NCI-H146 treated with DMSO at 0.1 percent for 48 hours (cell line): ENCODE measurements at regions not wholly inside any gene's neighbourhood (a gene's known extent, or its start where the extent isn't known, plus 50 kb on each side); places are given as distances from the start of the nearest gene placed in this dataset.
A peak's percentile ranks its signal among the peaks of the same experiment; 100 is the strongest.

ENCODE experiments used
- DNase-seq: peaks from one replicate; lab custom pipeline; 2025; ENCODE audit not compliant: unreplicated experiment; lab: John Stamatoyannopoulos, UW

GRCh38 chr20:50389808-50390684 is 120.1 kb upstream of the PTPN1 start:
- DNase-seq = no peak

DNA sequence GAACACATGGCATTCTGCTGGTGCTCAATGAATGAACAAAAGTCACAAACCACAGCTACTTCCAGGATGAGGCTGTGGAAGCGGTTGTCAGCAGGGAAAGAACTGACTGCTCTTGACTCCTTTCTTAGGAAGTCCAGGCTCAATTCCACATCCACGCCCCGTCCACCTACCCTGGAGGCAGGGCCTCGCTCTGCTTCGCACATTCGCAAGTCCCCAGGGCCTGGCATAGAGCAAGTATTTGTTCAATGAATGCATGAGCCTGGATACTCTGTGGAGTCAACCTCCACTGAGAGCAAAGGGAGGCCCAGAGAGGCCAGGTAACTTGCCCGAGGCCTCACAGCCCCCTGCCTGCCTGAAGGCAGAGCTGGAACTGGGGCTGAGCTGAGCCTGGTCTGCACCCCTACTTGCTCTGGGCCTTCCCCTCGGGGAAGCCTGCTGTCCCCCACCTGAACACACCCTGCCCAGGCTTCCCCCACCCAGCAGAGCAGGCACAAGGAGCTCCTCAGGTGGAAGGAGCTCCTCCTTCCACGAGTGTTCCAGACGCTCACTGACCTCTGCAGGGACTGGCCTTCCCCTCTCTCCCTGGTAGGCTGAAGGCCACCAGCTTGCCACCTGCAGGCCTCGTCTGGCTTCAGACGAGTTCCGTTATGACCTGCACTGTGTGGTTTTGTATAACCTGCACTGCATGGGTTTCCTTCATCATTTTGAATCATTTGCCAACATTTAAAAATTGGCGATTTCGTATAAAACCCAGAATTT is 119.3 kb upstream of the PTPN1 start:
- DNase-seq = no peak

- no peak for DNase-seq
Measured at GRCh38 chr20:50391444-50392137, 118.6 kb upstream of the PTPN1 start.

- DNase-seq = no peak
Measured at GRCh38 chr20:50392138-50392866, 117.9 kb upstream of the PTPN1 start.

DNA sequence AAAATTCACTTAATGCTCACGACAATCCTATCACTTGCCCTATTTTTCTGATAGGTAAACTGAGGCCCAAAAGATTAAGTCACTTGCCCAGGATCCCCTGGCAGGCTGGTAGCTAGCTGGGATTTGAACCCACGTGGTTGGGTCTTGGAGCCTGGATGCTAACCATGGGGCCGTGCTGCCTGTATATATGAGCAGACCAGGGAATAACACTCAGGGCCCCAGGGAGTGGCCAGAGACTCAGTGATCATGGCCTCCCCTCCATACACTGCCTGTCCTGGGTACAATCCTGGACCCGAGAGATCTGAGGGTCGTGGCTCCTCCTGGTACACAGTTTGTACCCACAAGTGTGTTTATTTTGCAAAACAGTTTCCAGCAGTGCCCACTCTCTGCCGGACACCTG is 116.9 kb upstream of the PTPN1 start:
- DNase-seq = no peak

DNA sequence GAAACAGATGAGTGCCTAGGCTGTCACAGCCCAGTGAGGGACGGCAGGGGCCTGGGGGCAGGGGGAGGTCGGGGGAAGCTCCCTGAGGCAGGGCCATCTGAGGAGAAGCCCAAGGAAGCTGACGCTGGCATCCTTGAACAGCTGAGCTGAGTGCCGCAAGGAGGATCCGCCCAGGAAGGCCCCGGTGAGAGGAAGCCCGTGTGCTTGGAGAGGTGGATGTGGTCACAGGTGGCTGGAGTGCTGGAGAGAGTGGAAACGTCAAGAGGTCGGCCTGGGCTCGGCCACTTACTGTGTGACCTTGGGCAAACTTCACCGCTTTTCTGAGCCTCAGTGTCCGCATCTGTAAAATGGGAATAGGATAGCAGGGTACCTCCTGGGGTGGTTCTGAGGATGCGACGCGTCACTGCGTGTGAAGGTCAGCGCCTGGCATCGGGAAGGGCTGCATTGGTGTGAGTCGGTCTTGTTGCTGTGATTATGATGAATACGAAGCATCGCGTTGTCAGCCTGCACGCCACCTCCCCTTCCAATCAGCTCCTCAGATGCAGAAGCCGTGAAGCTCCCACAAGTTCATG is 116.1 kb upstream of the PTPN1 start:
- no peak for DNase-seq

GRCh38 chr20:50394569-50394968 is 115.6 kb upstream of the PTPN1 start:
- no peak for DNase-seq

DNA sequence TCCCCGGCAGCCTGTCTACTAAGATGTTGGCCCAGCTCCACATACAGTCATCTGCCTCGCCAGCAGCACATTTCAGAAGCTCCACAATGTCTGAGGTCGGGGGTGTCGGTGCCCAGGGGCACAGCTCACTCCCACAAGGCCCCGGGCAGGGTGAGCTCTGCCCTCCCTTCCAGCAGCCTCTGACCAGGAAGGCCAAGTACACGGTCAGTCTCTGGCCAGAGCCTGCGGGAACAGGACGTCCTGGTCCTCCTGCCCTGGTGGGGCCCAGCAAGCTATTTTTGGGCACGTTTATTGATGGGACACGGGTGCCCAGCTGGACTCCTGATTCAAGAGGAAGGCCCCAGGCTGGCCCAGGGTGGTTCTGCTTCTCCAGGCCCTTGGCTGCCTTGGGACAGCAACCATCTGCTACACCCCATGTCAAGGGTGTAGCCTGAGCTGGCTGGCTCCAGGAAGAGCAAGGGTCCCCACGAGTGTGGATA is 114.9 kb upstream of the PTPN1 start:
- no peak for DNase-seq

GRCh38 chr20:50395914-50396488 is 114.2 kb upstream of the PTPN1 start:
- DNase-seq = no peak

GRCh38 chr20:50396623-50397022 is 113.6 kb upstream of the PTPN1 start:
- DNase-seq = no peak

GRCh38 chr20:50397058-50397457 is 113.1 kb upstream of the PTPN1 start:
- DNase-seq = no peak

DNA sequence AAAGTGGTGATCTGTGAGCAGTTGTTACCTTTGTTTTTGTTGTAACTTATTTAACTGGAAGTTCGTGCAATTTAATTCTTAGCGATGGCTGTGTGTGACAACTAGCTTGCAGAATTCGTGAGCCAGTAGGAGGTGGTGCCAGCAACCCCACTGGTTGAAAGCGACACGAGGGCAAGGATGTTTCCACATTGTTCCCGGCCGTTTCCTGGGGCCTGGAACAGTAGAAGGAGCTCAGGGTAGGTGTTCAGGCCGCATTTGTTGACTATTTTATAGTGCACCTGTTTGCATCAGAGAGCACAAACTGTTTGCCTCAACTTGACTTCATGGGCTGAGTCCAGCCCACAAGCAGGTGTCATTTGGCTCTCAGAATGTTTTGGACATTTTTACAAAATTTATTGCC is 112.1 kb upstream of the PTPN1 start:
- no peak for DNase-seq

- DNase-seq = no peak
Measured at GRCh38 chr20:50398471-50398820, 111.7 kb upstream of the PTPN1 start.

DNA sequence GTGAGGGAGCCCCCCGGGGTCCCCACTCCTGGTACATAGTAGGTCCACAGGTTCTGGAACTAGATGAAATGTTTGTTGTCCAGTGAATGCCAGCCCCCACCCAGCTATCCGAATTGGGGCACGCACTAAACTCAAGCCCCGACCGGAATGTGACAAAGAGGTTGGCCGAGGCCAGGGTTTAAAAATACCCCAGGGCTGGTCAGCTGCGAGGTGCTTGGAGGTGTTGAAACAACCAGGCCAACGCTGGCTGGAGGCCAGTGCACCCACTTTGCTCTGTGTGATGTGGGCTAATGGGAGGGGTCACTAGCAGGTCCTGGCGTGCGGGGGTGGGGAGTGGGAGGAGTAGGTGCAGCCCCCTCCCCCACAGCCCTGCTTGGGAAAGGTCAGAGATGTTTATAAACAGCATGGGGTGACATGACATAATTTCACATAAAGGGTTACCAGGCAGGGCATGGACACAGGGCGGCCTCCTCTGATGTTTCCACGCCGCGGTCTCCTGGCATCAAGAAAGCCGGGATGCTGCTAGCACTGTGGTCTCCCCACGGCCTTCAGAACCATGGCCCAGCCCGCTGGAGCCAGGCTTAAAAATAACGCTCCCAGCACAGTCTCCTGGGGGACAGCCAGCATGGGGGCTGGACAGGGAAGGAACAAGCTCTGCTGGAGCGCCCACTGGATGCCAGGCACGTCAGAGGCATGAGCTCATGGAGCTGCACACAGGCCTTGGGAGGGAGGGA is 111.2 kb upstream of the PTPN1 start:
- no peak for DNase-seq

- no peak for DNase-seq
Measured at GRCh38 chr20:50399555-50399916, 110.6 kb upstream of the PTPN1 start.

- peak; percentile 26 for DNase-seq
Measured at GRCh38 chr20:50399917-50400704, 110.1 kb upstream of the PTPN1 start.

GRCh38 chr20:50400705-50401586 is 109.2 kb upstream of the PTPN1 start:
- DNase-seq = no peak
